SK-N-MC (cell line): ENCODE measurements at regions not wholly inside any gene's neighbourhood (a gene's known extent, or its start where the extent isn't known, plus 50 kb on each side); places are given as distances from the start of the nearest gene placed in this dataset.
"Not testable (repeated sequence)": the region's sequence is repeated elsewhere in the genome, so short reads cannot be mapped to it uniquely, and the experiment has no call there.

Source experiments
- DNase-seq: peaks from one replicate; pipeline ENCODE4 v3.0.0-alpha.2; 2011; ENCODE audit warnings: low read depth, low spot score
- H3K27ac ChIP-seq: fragments of 200-600 bp; sonication (generic); 2 replicates; pipeline ENCODE4 v1.5.1; 2016; ENCODE audit warnings: mixed run types
- H3K36me3 ChIP-seq: fragments of 200-600 bp; sonication (generic); 2 replicates; pipeline ENCODE4 v1.6.1; 2017; ENCODE audit warnings: antibody characterized with exemption, low read length, mixed read lengths; ENCODE audit not compliant: insufficient read depth
- H3K4me3 ChIP-seq: fragments of 200-600 bp; sonication (generic); 2 replicates; pipeline ENCODE4 v1.5.1; 2016
- H3K9ac ChIP-seq: fragments of 200-600 bp; sonication (generic); 2 replicates; pipeline ENCODE4 v1.8.0; 2017; ENCODE audit warnings: mixed run types, mixed read lengths; ENCODE audit not compliant: insufficient read length
- H3K9me3 ChIP-seq: fragments of 200-600 bp; sonication (generic); 2 replicates; pipeline ENCODE4 v1.6.1; 2017; ENCODE audit warnings: low read depth, mild to moderate bottlenecking, antibody characterized with exemption, low read length, moderate library complexity, mixed read lengths
- EZH2 ChIP-seq: fragments of 200-600 bp; sonication (generic); IDR thresholded peaks from one replicate; pipeline ENCODE4 v1.6.1; 2017; ENCODE audit warnings: antibody characterized with exemption
- FOXP2 ChIP-seq: optimal IDR thresholded peaks from 2 replicates; pipeline ENCODE3; 2011; ENCODE audit warnings: mild to moderate bottlenecking, moderate library complexity; ENCODE audit not compliant: insufficient read depth; ENCODE audit errors: extremely low read length, control extremely low read depth
- POLR2AphosphoS5 ChIP-seq: IDR thresholded peaks from 2 replicates; pipeline ENCODE4 v1.6.1; 2012; ENCODE audit warnings: mild to moderate bottlenecking, low read depth, low read length, borderline replicate concordance

DNA sequence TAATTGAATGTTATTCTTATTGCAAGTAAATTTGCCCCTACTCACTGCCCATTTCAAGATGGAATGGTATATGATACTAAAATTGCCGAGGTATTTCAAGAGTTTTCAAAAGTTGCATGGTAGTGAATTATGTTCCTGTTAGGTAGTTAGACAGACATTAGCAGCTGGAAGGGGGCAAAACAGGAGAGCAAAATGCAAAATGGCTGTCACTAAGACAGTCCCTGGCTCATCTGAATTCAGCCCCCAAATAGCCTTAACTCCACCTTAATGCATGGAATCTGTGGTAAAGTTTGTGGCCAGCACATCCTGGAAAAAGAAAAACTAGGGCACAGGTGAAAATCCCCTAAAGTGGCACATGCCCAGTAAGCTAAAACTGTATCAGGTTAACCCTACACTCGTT, 894.9 kb downstream of the NXPH1 start:
- DNase-seq = no peak
- H3K4me3 ChIP-seq = no peak overlapping the region
- H3K9ac ChIP-seq = no peak overlapping the region
- no peak overlapping the region for H3K27ac ChIP-seq
- H3K9me3 ChIP-seq = no peaks in the 10 kb centered on the region
- no peak for TF ChIP-seq POLR2AphosphoS5
- no peak for TF ChIP-seq FOXP2
- TF ChIP-seq EZH2 = no peak
- no peaks in the 10 kb centered on the region for H3K36me3 ChIP-seq

- no peak for TF ChIP-seq EZH2
- no peak for TF ChIP-seq FOXP2
- TF ChIP-seq POLR2AphosphoS5 = no peak
- DNase-seq = no peak
- no peak overlapping the region for H3K27ac ChIP-seq
- H3K36me3 ChIP-seq = no peaks in the 10 kb centered on the region
- no peaks in the 10 kb centered on the region for H3K9me3 ChIP-seq
- no peak overlapping the region for H3K9ac ChIP-seq
- H3K4me3 ChIP-seq = no peak overlapping the region
These were observed 916.2 kb downstream of the NXPH1 start for GRCh38 chr7:9349625-9350024.

- no peak overlapping the region for H3K4me3 ChIP-seq
- no peaks in the 10 kb centered on the region for H3K9me3 ChIP-seq
- no peak for DNase-seq
- no peaks in the 10 kb centered on the region for H3K36me3 ChIP-seq
- no peak for TF ChIP-seq POLR2AphosphoS5
- no peak for TF ChIP-seq EZH2
- no peak for TF ChIP-seq FOXP2
- no peak overlapping the region for H3K27ac ChIP-seq
- no peak overlapping the region for H3K9ac ChIP-seq
These were observed 957.8 kb downstream of the NXPH1 start for GRCh38 chr7:9391221-9391620.

GRCh38 chr7:9391984-9392383, 958.6 kb downstream of the NXPH1 start:
- H3K4me3 ChIP-seq = no peak overlapping the region
- no peak for DNase-seq
- no peak overlapping the region for H3K9ac ChIP-seq
- H3K9me3 ChIP-seq = no peaks in the 10 kb centered on the region
- no peaks in the 10 kb centered on the region for H3K36me3 ChIP-seq
- no peak overlapping the region for H3K27ac ChIP-seq
- TF ChIP-seq POLR2AphosphoS5 = no peak

- H3K9ac ChIP-seq, H3K4me3 ChIP-seq, H3K9me3 ChIP-seq, H3K27ac ChIP-seq, DNase-seq, H3K36me3 ChIP-seq: not testable (repeated sequence)
These were observed 971.0 kb downstream of the NXPH1 start for GRCh38 chr7:9404386-9404785.

DNA sequence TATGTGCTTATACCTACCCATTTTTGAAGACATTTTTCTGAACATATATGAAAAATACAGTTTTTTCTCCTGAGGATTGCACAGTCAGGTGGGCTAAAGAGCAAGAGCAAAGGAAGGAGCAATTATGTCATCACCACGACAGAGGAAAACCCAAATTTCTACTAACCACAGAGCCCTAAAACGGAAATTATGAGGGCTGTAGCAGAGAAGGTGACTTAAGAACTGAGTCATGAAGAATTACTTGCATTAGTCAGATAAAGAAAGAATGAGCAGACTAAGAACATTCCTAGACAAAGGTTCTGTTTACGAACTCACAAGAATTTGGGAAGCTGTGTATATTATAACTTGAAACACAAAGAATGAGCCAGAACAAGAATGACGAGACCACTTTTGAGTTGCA, 974.4 kb downstream of the NXPH1 start:
- H3K36me3 ChIP-seq = no peaks in the 10 kb centered on the region
- no peak for DNase-seq
- H3K27ac ChIP-seq = no peak overlapping the region
- TF ChIP-seq POLR2AphosphoS5 (no peak), FOXP2 (no peak), EZH2 (no peak)
- no peak overlapping the region for H3K4me3 ChIP-seq
- H3K9ac ChIP-seq = no peak overlapping the region
- no peaks in the 10 kb centered on the region for H3K9me3 ChIP-seq

- Histone ChIP-seq H3K27ac (no peak overlapping the region), H3K4me3 (no peak overlapping the region), H3K9ac (no peak overlapping the region), H3K36me3 (no peaks in the 10 kb centered on the region), H3K9me3 (no peaks in the 10 kb centered on the region)
- DNase-seq = no peak
- no peak for TF ChIP-seq FOXP2
- TF ChIP-seq POLR2AphosphoS5 = no peak
- no peak for TF ChIP-seq EZH2
These were observed 1020.1 kb downstream of the NXPH1 start for GRCh38 chr7:9453521-9453920.

DNA sequence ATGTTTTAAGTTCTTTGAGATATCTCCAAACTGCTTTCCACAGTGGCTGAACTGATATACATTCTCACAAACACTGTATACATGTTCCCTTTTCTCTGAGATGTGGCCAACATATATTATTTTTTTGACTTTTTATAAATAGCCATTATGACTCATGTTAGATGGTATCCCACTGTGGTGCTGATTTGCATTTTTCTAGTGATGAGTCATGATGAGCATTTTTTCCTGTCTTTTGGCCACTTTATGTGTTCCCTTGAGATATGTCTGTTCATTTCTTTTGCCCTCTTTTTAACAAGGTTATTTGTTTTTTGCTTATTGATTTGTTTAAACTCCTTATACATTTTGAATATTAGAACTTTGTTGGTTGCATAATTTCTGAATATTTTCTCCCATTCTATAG, 1055.1 kb downstream of the NXPH1 start:
- H3K27ac ChIP-seq = no peak overlapping the region
- no peak for TF ChIP-seq EZH2
- no peak for TF ChIP-seq POLR2AphosphoS5
- no peak for TF ChIP-seq FOXP2
- H3K4me3 ChIP-seq = no peak overlapping the region
- DNase-seq = no peak
- no peaks in the 10 kb centered on the region for H3K36me3 ChIP-seq
- H3K9ac ChIP-seq = no peak overlapping the region
- H3K9me3 ChIP-seq = no peaks in the 10 kb centered on the region; the same call in 1 of the 2 replicates

- no peak for DNase-seq
These were observed 1064.9 kb downstream of the NXPH1 start for GRCh38 chr7:9498303-9498702.

More at GRCh38 chr7:9498303-9498702, 1064.9 kb downstream of the NXPH1 start:
- no peaks in the 10 kb centered on the region for H3K9me3 ChIP-seq
- H3K4me3 ChIP-seq = no peak overlapping the region
- no peaks in the 10 kb centered on the region for H3K36me3 ChIP-seq
- no peak overlapping the region for H3K9ac ChIP-seq
- TF ChIP-seq EZH2 (no peak), FOXP2 (no peak), POLR2AphosphoS5 (no peak)
- H3K27ac ChIP-seq = no peak overlapping the region
